Stomach smooth muscle (tissue), 2 donors: ENCODE measurements at regions not wholly inside any gene's neighbourhood (a gene's known extent, or its start where the extent isn't known, plus 50 kb on each side); places are given as distances from the start of the nearest gene placed in this dataset.
"Not testable (repeated sequence)": the region's sequence is repeated elsewhere in the genome, so short reads cannot be mapped to it uniquely, and the experiment has no call there.

Source experiments
- H3K27ac ChIP-seq: one replicate; pipeline ENCODE4 v1.7.0; 2013; ENCODE audit warnings: mild to moderate bottlenecking, low read length, inconsistent platforms
- H3K27me3 ChIP-seq, 2 donors: one replicate each; pipeline ENCODE4 v1.7.0; 2013; ENCODE audit warnings: low read length in 2 of 2; ENCODE audit not compliant: insufficient read depth in 2 of 2, control insufficient read depth in 1 of 2
- H3K36me3 ChIP-seq, 2 donors: one replicate each; pipeline ENCODE4 v1.7.0; 2013; ENCODE audit warnings: low read length in 2 of 2; ENCODE audit not compliant: control insufficient read depth in 2 of 2, insufficient read depth in 2 of 2
- H3K4me1 ChIP-seq: one replicate; pipeline ENCODE4 v1.7.0; 2013; ENCODE audit warnings: low read length; ENCODE audit not compliant: control insufficient read depth, insufficient read depth
- H3K4me3 ChIP-seq, 2 donors: one replicate each; pipeline ENCODE4 v1.7.0; 2013; ENCODE audit warnings: low read length in 2 of 2
- H3K9ac ChIP-seq, 2 donors: one replicate each; pipeline ENCODE4 v1.7.0; 2013; ENCODE audit warnings: low read length in 2 of 2, mild to moderate bottlenecking in 1 of 2
- H3K9me3 ChIP-seq, 2 donors: one replicate each; pipeline ENCODE4 v1.7.0; 2013; ENCODE audit warnings: low read length in 2 of 2; ENCODE audit not compliant: control insufficient read depth in 2 of 2
- donor health status: healthy.
- donor health status: Pancreatic carcinoma.

GRCh38 chr5:119694284-119694683 is 64.9 kb downstream of the FAM170A start:
- no peaks in the 10 kb centered on the region for H3K9me3 ChIP-seq
- no peak overlapping the region for H3K9ac ChIP-seq
- no peak overlapping the region for H3K27ac ChIP-seq
- no peaks in the 10 kb centered on the region for H3K4me1 ChIP-seq
- H3K4me3 ChIP-seq: no peak overlapping the region
- H3K36me3 ChIP-seq: no peaks in the 10 kb centered on the region
- H3K27me3 ChIP-seq: no peaks in the 10 kb centered on the region

DNA sequence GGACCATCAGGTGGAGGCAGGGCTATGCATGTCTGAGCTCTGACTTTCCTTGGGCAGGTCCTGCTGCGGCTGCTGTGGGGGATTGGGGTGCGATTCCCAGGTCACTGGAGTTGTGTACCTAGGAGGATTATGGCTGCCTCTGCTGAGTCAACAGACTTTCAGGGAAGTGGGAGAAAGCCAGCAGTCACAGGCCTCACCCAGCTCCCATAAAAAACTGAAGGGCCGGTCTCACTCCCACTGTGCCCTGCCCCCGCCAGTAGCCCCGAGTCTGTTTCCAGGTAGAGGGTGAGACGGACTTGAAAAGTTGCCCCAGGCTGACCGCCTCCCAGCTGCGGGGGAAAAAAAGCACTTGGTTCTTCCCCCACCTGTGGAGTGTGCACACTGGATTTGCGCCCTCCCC is 76.7 kb downstream of the FAM170A start:
- H3K27ac ChIP-seq: no peak overlapping the region
- no peaks in the 10 kb centered on the region for H3K9me3 ChIP-seq
- H3K9ac ChIP-seq: no peak overlapping the region
- no peak overlapping the region for H3K4me3 ChIP-seq
- no peaks in the 10 kb centered on the region for H3K27me3 ChIP-seq
- H3K4me1 ChIP-seq: no peaks in the 10 kb centered on the region
- H3K36me3 ChIP-seq: no peaks in the 10 kb centered on the region

- no peaks in the 10 kb centered on the region for H3K36me3 ChIP-seq
- no peaks in the 10 kb centered on the region for H3K4me1 ChIP-seq
- no peak overlapping the region for H3K4me3 ChIP-seq
- no peak overlapping the region for H3K27ac ChIP-seq
- H3K9ac ChIP-seq: no peak overlapping the region
- no peaks in the 10 kb centered on the region for H3K27me3 ChIP-seq
- H3K9me3 ChIP-seq: no peaks in the 10 kb centered on the region
Observed at GRCh38 chr5:119708076-119708790, 78.9 kb downstream of the FAM170A start.

DNA sequence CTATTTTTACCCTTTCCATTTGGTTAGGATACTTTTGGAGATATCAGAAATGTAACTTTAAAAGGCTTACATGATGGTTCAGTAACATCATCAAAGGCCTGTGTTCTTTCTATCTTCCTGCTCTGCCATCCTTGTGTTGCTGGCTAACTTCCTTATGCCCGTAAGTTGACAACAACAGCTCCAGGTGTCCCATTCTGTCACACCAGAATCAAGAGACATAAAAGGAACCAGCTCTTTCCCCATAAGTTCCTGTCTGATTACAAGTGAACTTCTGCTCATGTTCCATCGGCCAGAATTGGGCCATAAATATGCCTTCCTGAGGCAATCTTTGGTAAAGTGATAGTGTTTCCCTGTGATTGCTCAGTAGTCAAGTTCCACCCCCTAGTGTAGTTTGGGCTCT is 92.4 kb downstream of the FAM170A start:
- no peaks in the 10 kb centered on the region for H3K27me3 ChIP-seq
- no peak overlapping the region for H3K4me3 ChIP-seq
- H3K9me3 ChIP-seq: peaks cover 5 to 6% of the 10 kb centered on the region in 2 donors

GRCh38 chr5:119725291-119725690 is 95.9 kb downstream of the FAM170A start:
- H3K9me3 ChIP-seq, H3K4me1 ChIP-seq, H3K4me3 ChIP-seq, H3K27ac ChIP-seq, H3K27me3 ChIP-seq, H3K9ac ChIP-seq, H3K36me3 ChIP-seq: not testable (repeated sequence)

More for the DNA sequence above, 92.4 kb downstream of the FAM170A start:
- H3K36me3 ChIP-seq: no peaks in the 10 kb centered on the region
- no peaks in the 10 kb centered on the region for H3K4me1 ChIP-seq
- H3K27ac ChIP-seq: no peak overlapping the region
- no peak overlapping the region for H3K9ac ChIP-seq

DNA sequence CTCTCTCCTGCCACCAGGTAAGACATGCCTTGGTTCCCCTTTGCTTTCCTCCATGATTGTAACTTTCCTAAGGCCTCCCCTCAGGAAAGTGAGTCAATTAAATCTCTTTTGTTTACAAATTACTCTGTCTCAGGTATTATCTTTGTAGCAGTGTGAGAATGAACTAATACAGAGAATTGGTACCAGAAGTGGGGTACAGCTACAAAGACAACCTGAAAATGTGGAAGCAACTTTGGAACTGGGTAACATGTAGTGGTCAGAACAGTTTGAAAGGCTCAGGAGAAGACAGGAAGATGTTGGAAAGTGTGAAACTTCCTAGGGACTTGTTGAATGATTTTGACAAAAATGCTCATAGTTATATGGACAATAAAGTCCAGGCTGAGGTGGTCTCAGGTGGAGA is 97.2 kb downstream of the FAM170A start:
- Histone ChIP-seq H3K27me3 (no peaks in the 10 kb centered on the region), H3K4me3 (no peak overlapping the region), H3K27ac (no peak overlapping the region), H3K9me3 (peaks cover 5 to 6% of the 10 kb centered on the region in 2 donors), H3K9ac (no peak overlapping the region), H3K36me3 (no peaks in the 10 kb centered on the region), H3K4me1 (no peaks in the 10 kb centered on the region)

DNA sequence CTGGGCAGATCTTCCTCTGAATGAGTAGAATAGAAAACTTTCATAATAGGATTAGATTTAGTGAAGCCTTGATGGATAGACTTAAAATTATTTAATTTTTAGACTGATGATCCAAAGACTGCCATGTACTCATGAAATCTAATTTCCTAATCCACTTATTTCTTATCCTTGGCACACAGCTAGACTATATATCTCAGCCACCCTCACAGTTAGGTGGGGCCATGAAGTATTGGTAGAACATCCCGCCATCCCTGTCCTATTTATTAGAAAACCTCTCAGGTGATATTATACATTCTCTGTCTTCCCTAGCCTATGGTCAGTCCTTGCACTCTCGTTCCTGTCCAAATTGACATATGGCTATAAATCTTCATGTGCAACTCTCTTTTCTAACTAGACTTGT is 110.9 kb downstream of the FAM170A start:
- no peaks in the 10 kb centered on the region for H3K27me3 ChIP-seq
- H3K9me3 ChIP-seq: no peaks in the 10 kb centered on the region
- H3K9ac ChIP-seq: no peak overlapping the region
- no peaks in the 10 kb centered on the region for H3K4me1 ChIP-seq
- no peak overlapping the region for H3K27ac ChIP-seq
- H3K36me3 ChIP-seq: no peaks in the 10 kb centered on the region
- H3K4me3 ChIP-seq: no peak overlapping the region

DNA sequence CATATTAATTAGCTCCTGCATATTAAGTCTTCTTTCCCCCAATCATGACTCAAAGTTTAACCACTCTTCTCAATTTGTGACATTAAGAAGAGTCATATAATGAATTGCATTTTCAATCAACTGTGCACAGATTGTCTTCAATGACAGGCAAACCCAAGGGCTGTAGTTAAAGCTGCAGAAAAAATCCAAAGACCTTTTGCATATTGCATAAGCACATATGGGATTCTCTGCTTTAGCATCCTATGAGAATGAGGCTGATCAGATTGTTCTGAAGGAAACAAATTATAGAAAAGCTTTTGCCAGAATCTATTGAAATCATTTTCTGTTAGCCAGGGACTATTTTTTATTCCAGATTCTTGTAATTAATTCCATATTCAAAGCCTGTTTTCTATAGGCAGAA is 112.3 kb downstream of the FAM170A start:
- Histone ChIP-seq H3K9me3 (peaks cover 0 to under 1% of the 10 kb centered on the region in 2 donors), H3K4me1 (no peaks in the 10 kb centered on the region), H3K27me3 (no peaks in the 10 kb centered on the region), H3K9ac (no peak overlapping the region), H3K36me3 (no peaks in the 10 kb centered on the region), H3K27ac (no peak overlapping the region), H3K4me3 (no peak overlapping the region)

GRCh38 chr5:119742311-119742710 is 113.0 kb downstream of the FAM170A start:
- Histone ChIP-seq H3K4me3 (no peak overlapping the region), H3K4me1 (no peaks in the 10 kb centered on the region), H3K9ac (no peak overlapping the region), H3K27ac (no peak overlapping the region), H3K36me3 (no peaks in the 10 kb centered on the region), H3K9me3 (peaks cover 0 to 3% of the 10 kb centered on the region in 2 donors), H3K27me3 (no peaks in the 10 kb centered on the region)

DNA sequence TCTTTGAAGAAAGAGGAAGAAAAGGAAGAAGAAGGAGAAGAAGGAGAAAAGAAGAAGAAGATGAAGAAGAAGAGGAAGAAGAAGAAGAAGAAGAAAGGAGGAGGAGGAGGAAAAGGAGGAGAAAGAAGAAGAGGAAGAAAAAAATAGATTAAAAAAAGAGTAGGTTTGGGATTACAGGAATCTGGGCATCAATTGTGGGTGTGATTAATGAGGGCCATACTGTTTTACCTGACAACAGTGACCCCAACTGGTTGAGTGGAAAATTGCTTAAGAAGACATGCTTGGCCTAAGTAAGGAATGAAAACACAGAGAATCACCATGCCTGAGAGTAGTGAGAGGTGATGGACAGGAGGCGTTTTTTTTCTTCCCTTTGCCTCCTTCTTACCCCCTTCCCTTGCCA is 114.6 kb downstream of the FAM170A start:
- Histone ChIP-seq H3K36me3 (no peaks in the 10 kb centered on the region), H3K9ac (no peak overlapping the region), H3K27me3 (no peaks in the 10 kb centered on the region), H3K4me1 (no peaks in the 10 kb centered on the region), H3K4me3 (no peak overlapping the region), H3K27ac (no peak overlapping the region), H3K9me3 (peaks cover 0 to 3% of the 10 kb centered on the region in 2 donors)

DNA sequence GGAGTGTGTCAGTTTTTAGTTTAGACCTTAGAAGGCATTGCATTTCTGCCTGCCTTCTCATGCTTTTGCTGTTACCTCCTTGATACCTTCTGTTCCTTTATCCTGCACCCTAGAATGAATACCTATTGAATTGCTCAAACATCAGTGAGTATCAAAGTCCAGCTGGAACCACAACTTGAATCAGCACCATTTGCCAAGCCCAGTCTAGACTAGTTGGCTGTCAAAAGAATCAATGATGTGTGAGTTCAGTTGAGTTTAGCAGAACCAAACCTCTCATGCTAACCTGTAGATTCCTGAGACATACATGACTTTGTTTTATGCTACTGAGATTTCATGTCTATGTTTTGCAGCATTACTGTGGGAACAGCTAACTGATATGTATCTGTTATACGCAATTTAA is 116.6 kb downstream of the FAM170A start:
- no peak overlapping the region for H3K9ac ChIP-seq
- H3K4me3 ChIP-seq: no peak overlapping the region
- no peaks in the 10 kb centered on the region for H3K27me3 ChIP-seq
- no peak overlapping the region for H3K27ac ChIP-seq
- H3K36me3 ChIP-seq: no peaks in the 10 kb centered on the region
- peaks cover 0 to 3% of the 10 kb centered on the region in 2 donors for H3K9me3 ChIP-seq
- no peaks in the 10 kb centered on the region for H3K4me1 ChIP-seq
